NCI-H1417 (cell line): ENCODE measurements at regions not wholly inside any gene's neighbourhood (a gene's known extent, or its start where the extent isn't known, plus 50 kb on each side); places are given as distances from the start of the nearest gene placed in this dataset.
A peak's percentile ranks its signal among the peaks of the same experiment; 100 is the strongest.
"Not testable (repeated sequence)": the region's sequence is repeated elsewhere in the genome, so short reads cannot be mapped to it uniquely, and the experiment has no call there.

Experiments
- DNase-seq, 3 experiments: peaks; one replicate each; lab custom pipeline; 2025; lab: John Stamatoyannopoulos, UW

DNA sequence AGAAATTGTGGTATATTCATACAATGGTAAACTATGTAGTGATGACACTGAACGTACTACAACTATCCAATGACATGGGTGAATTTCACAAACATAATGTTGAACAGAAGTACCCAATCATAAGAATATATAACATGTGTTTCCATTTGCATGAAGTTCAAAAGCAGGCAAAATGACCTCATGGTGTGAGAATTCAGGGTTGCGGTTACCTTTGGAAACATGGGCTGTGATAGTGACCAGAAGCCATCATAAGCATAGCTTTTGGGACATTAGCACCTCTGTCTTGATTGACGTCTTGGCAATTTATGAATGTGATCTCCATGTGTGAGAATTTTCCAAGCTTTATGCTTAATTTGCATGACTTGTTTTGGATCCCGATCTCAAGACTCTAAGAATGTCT is 500.1 kb upstream of the JAG1 start:
- DNase-seq = peak in 1 of 3 experiments; percentile 6

- DNase-seq = no peak
These were observed 501.1 kb upstream of the JAG1 start for GRCh38 chr20:11174861-11175260.

DNA sequence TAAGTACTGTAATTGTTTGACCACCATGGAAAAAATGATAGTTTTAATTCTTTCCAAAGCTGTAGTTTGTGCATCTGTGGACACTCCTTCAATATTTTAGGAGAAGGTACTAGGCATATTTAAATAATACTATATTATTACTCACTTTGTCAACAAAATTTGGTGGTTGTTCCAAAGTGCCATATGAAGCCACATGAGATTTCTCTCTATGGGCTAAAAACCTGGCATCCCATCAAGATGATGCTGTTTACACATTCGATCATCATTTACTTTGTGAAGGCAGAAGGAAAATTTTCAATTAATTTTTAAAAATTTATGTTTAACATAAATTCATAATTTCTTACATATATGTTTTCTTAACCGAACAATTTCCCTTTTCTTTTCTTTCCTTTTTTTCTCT is 502.6 kb upstream of the JAG1 start:
- DNase-seq = no peak

DNA sequence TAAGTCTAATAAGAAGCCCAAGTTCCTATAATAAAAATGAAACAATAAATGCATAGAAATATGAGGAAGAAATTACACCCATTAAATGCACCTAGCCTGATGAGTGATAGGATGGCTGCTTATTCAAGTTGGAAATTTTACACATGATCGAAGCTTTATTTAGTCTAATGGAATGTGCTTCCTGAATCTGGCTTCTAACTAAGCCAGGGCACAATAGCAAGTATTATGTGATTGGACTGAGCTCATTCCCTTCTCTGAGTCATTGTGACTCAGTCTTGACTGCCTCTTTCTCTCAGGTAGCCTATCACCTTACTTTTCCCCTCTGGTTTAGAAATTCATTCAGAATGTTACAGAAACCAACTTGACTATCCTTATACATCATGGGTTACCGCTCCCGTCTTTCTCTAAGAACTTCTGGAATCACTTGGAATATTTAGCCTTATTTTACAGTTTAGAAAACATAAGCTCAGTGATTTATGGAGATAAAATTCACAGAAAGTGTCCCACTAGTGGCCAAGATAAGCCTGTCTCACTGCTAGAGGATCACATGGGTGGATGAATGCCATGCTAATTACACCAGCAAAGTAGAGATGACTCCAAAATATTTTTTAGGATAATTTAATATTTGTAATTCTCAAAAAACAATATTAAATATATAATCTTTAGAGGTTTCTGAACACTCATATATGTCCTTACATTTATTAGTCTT is 505.3 kb upstream of the JAG1 start:
- DNase-seq = no peak

DNA sequence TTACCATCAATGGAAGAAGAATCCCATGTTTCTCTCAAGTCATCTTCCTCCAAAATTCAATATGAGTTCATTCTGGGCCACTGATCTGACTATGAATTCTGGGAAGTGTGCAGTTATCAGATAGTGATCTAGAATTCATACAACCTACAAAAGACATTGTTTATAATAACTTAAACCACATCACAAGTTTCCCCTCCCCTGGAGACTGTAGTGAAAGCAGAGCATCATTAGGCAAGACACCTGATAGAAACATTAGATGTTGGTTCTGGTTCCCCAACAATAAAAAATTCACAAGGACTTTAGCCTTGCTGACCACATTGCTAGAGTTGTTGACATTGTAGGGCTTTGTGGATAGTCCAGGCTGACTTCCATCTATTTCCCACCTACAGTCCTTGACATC is 506.4 kb upstream of the JAG1 start:
- no peak for DNase-seq

DNA sequence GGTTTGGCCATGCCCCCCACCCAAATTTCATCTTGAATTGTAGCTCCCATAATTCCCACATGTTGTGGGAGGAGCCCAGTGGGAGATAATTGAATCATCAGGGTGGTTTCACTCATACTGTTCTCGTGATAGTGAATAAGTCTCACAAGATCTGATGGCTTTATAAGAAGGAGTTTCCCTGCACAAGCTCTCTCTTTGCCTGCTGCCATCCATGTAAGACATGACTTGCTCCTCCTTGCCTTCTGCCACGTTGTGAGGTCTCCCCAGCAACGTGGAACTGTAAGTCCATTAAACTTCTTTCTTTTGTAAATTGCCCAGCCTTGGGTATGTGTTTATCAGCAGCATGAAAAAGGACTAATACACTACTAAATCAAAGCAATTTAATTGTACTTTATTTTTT is 507.3 kb upstream of the JAG1 start:
- DNase-seq = not testable (repeated sequence)

DNA sequence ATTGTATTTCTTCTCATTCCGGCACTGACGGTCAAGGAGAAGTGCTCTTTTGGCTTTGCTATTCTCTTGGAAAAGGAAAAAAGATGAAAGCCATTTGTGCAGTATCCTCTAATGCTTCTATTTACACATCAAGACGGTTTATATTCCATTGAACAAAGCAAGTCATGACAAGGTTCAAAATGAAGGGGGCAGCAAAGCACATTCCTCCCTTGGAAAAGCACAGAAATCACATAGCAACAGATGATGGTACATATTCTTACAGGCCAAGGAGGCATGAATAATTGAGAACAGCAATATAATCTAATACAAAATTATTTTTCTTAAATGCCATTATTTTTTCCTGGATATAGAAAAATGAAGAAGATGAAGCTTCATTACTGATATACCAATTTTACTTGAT is 508.2 kb upstream of the JAG1 start:
- no peak for DNase-seq

- no peak for DNase-seq
These were observed 508.9 kb upstream of the JAG1 start for GRCh38 chr20:11182720-11183119.

- no peak for DNase-seq
These were observed 512.7 kb upstream of the JAG1 start for GRCh38 chr20:11186301-11187008.

GRCh38 chr20:11188843-11189603 is 515.2 kb upstream of the JAG1 start:
- peak in 1 of 3 experiments; percentile 37 for DNase-seq

DNA sequence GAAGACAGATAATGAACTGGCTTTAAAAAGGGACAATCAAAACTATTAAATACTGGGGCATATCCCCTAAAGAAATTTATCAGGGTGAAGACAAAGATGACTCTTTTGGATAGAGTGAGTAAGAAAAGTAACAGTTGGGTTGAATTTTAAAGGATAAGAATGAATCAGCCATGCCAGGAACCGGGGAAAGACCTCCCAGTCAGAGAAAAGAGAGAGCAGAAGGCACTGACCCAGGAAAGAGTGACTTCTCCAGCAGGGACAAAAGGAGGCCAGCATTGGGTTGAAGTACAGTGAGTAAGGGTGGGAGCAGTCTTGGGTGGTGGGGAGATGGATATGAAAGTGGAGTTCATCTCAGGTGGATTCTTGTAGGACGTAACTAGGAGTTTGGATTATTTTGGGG is 516.9 kb upstream of the JAG1 start:
- no peak for DNase-seq

DNA sequence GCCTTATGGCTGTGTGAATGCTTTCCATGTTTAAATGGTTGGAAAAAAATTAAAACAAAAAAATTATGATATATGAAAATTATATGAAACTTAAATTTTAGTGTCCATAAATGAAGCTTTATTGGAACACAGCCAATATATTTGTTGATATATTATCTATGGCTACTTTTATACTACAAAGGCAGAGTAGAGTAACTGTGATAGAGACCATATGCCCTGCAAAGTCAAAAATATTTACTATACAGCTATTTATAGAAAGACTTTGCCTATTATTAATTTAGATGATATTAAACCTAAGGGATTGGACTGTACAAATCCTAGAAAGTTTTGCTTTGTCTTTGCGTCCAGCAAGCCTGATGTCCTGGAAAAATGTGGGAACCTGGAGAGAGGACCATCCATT is 518.3 kb upstream of the JAG1 start:
- no peak for DNase-seq

DNA sequence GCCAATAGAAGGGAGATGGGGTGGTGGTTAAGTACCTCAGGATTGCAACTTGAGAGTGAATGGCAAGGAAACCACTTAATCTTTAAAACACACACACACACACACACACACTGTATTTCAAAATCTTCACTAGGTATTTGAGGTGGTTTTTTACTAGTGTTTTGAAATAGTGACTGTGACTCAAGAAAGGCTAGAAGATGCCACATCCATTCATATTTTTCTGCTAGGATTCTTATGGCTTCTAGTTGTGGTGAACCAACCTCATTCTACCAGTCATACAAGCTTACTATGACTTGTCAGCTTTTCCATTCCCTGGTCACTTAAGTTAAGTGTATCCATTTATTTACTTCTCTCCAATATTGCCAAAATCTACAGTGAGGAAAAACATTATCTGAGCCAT is 519.4 kb upstream of the JAG1 start:
- DNase-seq = no peak

DNA sequence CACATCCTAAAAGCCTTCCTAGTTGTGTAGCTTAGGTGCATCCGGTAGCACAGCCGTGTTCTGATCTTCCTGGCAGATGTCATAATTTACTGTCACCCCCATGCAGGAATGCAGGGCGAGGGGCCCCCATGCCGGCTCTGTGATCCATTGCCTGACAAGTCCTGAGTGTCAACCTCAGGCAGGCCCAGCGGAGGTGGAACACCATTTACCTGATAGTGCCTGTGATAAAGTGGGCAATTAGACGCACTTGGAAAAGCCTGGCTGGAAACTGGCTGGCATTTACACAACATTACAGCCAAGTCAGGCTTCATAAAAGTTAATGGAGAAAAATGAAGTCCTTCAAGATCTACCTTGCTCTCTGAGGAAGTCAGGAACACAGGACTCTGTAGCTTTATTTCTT is 521.4 kb upstream of the JAG1 start:
- DNase-seq = peak in 1 of 3 experiments; percentile 67

- peak in 1 of 3 experiments; percentile 38 for DNase-seq
These were observed 522.2 kb upstream of the JAG1 start for GRCh38 chr20:11195899-11196558.

- no peak for DNase-seq
These were observed 524.1 kb upstream of the JAG1 start for GRCh38 chr20:11197851-11198250.

DNA sequence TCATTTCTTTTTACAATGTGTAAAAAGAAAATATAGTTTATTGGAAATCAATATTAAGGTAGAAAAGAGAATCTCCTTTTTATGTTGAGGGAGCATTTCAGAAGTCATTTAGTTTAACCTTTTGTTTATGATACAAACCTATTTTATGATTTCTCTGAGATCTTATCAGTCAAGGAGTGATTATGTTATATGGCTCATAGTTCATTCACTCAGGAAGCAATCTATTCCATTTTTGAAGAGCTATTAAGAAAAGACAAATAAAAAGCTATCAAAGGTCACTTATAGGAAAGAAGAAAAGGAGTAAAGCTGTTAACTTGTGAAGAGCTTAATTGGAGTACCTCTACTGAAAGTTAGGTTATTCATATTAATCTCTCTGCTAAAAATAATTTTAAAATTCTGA is 526.6 kb upstream of the JAG1 start:
- no peak for DNase-seq

DNA sequence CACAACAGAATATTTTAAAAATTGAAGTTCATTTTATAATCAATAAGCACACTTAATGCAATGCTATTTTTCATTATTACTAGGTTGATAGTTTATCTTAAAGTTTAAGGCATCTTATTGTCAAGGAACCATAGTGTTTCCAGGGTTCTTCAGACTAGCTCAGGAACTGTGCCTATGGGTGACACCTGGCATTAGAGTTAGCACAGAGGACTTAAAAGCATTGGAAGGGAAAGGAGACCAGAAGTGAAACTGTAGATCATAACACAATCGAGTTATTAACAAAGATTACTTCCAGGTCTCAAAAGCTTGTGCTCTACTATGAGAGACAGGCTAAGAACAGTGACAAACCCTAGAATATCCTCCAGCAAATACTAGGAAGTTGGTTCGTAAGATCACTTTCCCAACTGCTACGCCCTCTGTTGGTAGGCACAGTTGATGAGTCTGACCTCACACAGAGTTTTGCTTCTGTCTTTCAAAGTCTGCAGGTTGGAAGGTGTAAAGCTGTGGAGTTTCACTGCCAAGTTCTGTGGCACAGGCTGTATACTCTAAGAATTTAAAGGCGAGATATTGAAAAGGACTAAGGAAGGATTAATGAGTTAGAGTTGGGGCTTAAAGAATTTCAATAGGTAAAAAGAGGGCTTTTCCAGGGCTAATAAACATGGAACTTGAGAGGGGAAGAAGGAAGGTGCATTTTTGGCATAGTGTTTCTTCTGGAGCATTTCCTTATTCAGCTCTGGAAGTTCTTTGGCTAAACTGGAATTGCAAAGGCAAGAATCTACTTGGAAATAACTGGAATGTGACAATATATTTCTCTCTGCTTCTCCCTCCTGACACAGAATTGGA is 531.3 kb upstream of the JAG1 start:
- peak; percentile 36 to 73 (median 62) for DNase-seq

DNA sequence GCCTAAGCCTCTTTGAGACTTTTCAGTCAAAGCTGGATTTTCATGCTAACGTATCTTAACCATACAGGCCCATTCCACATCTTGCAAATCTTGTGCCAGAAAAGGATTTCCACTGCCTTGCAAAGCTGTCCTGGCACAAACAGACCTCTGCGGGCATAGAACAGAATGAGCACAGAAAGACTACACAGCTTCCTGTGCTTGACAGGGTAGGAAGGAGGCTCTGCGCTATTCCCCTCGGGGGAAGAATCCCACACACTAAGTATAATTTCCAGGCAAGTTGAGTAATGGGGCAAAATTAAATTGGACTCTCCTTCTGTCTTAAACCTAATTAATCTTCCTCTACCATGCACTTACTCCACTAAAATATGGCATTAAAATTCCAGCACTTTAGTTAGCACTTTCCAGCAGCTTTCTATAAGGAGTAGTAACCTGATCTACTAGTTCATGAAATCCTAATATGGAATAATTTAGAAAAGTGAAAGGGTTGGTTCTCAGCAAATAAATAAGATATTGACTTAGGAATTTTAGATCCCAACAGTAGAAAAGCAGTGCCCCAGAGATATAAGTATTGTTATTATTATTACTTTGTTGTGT is 532.1 kb upstream of the JAG1 start:
- DNase-seq = no peak

GRCh38 chr20:11207749-11208502 is 534.1 kb upstream of the JAG1 start:
- DNase-seq = no peak
